DND-41 (cell line): ENCODE measurements at regions not wholly inside any gene's neighbourhood (a gene's known extent, or its start where the extent isn't known, plus 50 kb on each side); places are given as distances from the start of the nearest gene placed in this dataset.

Experiments
- EZH2 ChIP-seq: IDR thresholded peaks from 3 replicates; pipeline ENCODE4 v1.6.1; 2012; ENCODE audit warnings: borderline replicate concordance, low read depth, mild to moderate bottlenecking, moderate library complexity, low read length, inconsistent platforms; ENCODE audit not compliant: severe bottlenecking
- TF ChIP-seq, protein P1 (sequence below): IDR thresholded peaks from 2 replicates; pipeline ENCODE4 v1.5.1; 2012; ENCODE audit warnings: borderline replicate concordance, low read length, moderate library complexity, mild to moderate bottlenecking; ENCODE audit not compliant: poor library complexity, severe bottlenecking; ENCODE audit errors: extremely low read depth

DNA sequence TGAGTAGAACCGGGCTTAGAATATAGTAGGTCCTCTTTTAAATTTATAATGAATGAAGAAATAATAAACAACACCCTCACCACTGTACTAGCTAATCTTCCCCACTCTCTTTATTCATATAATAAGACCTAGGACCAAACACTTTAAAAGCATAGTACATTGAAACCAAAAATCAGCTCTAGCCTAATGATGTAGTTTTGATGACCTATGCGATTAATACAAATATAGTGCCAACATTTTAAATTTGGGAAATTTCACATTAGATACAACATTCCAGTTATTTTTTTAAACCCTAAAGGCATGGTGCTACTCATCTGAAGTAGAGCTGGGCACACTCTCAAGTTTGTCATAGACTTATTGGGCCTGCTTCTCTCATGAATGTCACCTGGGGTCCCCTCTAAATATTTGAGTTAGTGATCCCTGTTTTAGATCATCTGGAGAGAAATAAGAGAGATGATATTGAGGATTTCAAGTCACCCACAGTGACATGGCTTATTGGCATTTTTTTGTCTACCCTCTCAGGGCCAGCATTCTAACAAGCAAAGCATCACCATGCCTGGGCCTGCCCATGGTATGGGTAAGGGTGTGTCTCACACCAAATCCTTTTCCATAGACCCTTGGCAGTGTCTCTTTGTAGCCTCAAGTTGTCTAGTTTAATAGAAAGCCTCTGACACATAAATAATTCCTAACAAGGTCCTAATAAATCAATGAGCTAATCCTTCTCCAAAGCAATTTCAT is 319.8 kb downstream of the HIVEP2 start:
- TF ChIP-seq, protein P1, sequence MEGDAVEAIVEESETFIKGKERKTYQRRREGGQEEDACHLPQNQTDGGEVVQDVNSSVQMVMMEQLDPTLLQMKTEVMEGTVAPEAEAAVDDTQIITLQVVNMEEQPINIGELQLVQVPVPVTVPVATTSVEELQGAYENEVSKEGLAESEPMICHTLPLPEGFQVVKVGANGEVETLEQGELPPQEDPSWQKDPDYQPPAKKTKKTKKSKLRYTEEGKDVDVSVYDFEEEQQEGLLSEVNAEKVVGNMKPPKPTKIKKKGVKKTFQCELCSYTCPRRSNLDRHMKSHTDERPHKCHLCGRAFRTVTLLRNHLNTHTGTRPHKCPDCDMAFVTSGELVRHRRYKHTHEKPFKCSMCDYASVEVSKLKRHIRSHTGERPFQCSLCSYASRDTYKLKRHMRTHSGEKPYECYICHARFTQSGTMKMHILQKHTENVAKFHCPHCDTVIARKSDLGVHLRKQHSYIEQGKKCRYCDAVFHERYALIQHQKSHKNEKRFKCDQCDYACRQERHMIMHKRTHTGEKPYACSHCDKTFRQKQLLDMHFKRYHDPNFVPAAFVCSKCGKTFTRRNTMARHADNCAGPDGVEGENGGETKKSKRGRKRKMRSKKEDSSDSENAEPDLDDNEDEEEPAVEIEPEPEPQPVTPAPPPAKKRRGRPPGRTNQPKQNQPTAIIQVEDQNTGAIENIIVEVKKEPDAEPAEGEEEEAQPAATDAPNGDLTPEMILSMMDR, result no peak
- no peak for TF ChIP-seq EZH2
